ENCODE measurements at regions not wholly inside any gene's neighbourhood (a gene's known extent, or its start where the extent isn't known, plus 50 kb on each side); places are given as distances from the start of the nearest gene placed in this dataset.

DNA sequence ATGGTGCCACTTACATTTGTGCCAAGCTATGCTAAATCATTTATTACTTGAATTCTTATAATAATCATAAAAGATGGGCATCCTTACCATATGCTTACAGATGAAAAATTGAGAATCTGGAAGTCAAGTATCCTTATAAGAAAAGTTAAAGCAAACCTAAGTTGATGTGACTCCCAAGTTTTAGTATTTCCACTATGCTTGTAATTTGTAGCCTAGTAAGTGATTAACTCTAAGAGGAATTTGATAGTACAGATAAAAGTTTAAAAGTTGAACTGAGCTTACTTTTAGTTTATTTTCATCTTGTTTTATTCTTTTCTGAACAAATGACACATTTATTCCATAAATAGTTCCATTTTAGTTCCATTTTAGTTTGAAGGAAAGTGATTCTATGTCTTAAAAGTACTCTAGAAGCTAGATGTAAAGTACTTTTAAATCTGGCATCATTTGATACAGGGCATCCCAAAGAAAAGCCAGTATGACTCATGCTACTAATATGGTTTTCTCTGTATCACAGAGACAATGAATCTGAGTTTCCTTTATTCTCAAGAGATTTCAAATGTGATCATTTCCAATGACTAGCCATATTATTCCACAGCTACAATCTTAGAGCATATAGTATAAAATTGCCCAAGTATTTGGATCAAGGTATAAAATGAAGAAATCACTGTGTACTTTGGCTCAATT, 596.0 kb downstream of the SLC16A7 start:
- Histone ChIP-seq H3K36me3 (ENCODE audit: control insufficient read depth, insufficient read depth, low read length) (no peaks in the 10 kb centered on the region), H3K9me3 (ENCODE audit: control insufficient read depth, low read length) (no peaks in the 10 kb centered on the region), H3K4me1 (no peaks in the 10 kb centered on the region), H3K4me3 (ENCODE audit: low read depth, low read length) (no peak overlapping the region), H3K79me2 (no peaks in the 10 kb centered on the region), H3K27ac (no peak overlapping the region), H3K4me2 (ENCODE audit: low read length) (no peak overlapping the region), H2AFZ (no peak overlapping the region), H3K9ac (no peak overlapping the region), H3K27me3 (ENCODE audit: control insufficient read depth, insufficient read depth, low read length) (no peaks in the 10 kb centered on the region)
- TF ChIP-seq, protein P1, sequence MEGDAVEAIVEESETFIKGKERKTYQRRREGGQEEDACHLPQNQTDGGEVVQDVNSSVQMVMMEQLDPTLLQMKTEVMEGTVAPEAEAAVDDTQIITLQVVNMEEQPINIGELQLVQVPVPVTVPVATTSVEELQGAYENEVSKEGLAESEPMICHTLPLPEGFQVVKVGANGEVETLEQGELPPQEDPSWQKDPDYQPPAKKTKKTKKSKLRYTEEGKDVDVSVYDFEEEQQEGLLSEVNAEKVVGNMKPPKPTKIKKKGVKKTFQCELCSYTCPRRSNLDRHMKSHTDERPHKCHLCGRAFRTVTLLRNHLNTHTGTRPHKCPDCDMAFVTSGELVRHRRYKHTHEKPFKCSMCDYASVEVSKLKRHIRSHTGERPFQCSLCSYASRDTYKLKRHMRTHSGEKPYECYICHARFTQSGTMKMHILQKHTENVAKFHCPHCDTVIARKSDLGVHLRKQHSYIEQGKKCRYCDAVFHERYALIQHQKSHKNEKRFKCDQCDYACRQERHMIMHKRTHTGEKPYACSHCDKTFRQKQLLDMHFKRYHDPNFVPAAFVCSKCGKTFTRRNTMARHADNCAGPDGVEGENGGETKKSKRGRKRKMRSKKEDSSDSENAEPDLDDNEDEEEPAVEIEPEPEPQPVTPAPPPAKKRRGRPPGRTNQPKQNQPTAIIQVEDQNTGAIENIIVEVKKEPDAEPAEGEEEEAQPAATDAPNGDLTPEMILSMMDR (IDR thresholded peaks at IDR 0.05), result no peak

DNA sequence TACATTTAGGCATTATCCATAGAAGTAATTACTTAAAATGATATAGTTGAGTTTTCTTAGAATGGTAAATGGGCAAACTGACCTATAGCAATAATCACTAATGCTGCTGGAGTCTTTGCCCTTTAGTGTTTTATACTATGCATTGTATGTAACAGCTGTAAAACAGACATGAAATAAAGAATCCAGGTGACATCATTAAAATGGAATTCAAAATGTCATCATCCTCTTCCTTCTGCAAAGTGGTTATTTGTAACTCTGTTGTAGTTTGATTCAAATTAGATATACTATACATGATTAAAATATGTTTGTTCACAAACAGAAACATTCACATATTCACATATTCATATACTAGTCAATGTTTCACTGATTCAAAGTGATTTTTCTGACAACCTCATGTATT, 598.8 kb downstream of the SLC16A7 start:
- H3K4me3 ChIP-seq (ENCODE audit: low read depth, low read length), result no peak overlapping the region
- no peaks in the 10 kb centered on the region for H3K36me3 ChIP-seq (ENCODE audit: control insufficient read depth, insufficient read depth, low read length)
- H3K4me2 ChIP-seq (ENCODE audit: low read length), result no peak overlapping the region
- TF ChIP-seq, protein P1 (IDR thresholded peaks at IDR 0.05), result no peak
- no peak overlapping the region for H3K27ac ChIP-seq
- no peaks in the 10 kb centered on the region for H3K79me2 ChIP-seq
- H3K27me3 ChIP-seq (ENCODE audit: control insufficient read depth, insufficient read depth, low read length), result no peaks in the 10 kb centered on the region
- H3K9me3 ChIP-seq (ENCODE audit: control insufficient read depth, low read length), result no peaks in the 10 kb centered on the region
- H2AFZ ChIP-seq, result no peak overlapping the region
- no peak overlapping the region for H3K9ac ChIP-seq
- no peaks in the 10 kb centered on the region for H3K4me1 ChIP-seq

DNA sequence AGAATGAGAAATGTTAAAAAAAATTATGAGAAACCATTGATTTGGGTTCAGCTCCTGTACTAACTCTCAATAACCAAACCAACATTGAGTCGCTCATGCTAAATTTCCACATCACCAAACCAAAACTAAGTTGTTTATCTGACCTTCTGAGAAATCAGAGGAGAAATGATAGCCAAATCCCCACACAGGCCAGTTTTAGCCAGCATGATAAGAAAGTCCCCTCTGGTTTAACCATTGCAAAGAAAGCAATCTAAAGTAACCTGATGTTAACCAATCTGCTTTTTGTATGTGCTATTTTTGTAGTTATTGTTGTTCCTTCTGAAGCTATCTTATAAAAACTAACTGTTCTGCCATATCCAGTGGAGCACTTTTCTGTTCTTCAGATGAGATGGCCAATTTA, 599.7 kb downstream of the SLC16A7 start:
- H3K9me3 ChIP-seq (ENCODE audit: control insufficient read depth, low read length), result no peaks in the 10 kb centered on the region
- H3K36me3 ChIP-seq (ENCODE audit: control insufficient read depth, insufficient read depth, low read length), result no peaks in the 10 kb centered on the region
- no peaks in the 10 kb centered on the region for H3K4me1 ChIP-seq
- TF ChIP-seq, protein P1 (IDR thresholded peaks at IDR 0.05), result no peak
- H3K9ac ChIP-seq, result no peak overlapping the region
- H2AFZ ChIP-seq, result no peak overlapping the region
- H3K27me3 ChIP-seq (ENCODE audit: control insufficient read depth, insufficient read depth, low read length), result no peaks in the 10 kb centered on the region
- no peak overlapping the region for H3K4me3 ChIP-seq (ENCODE audit: low read depth, low read length)
- H3K4me2 ChIP-seq (ENCODE audit: low read length), result no peak overlapping the region
- H3K27ac ChIP-seq, result no peak overlapping the region
- no peaks in the 10 kb centered on the region for H3K79me2 ChIP-seq

- no peaks in the 10 kb centered on the region for H3K9me3 ChIP-seq (ENCODE audit: control insufficient read depth, low read length)
- no peaks in the 10 kb centered on the region for H3K36me3 ChIP-seq (ENCODE audit: control insufficient read depth, insufficient read depth, low read length)
- no peak overlapping the region for H3K4me3 ChIP-seq (ENCODE audit: low read depth, low read length)
- no peaks in the 10 kb centered on the region for H3K4me1 ChIP-seq
- TF ChIP-seq, protein P1 (IDR thresholded peaks at IDR 0.05), result no peak
- H3K27ac ChIP-seq, result no peak overlapping the region
- H2AFZ ChIP-seq, result no peak overlapping the region
- H3K27me3 ChIP-seq (ENCODE audit: control insufficient read depth, insufficient read depth, low read length), result no peaks in the 10 kb centered on the region
- no peaks in the 10 kb centered on the region for H3K79me2 ChIP-seq
- H3K4me2 ChIP-seq (ENCODE audit: low read length), result no peak overlapping the region
- H3K9ac ChIP-seq, result no peak overlapping the region
Measured at GRCh38 chr12:60196366-60196765, 600.5 kb downstream of the SLC16A7 start.

GRCh38 chr12:60197589-60197988, 601.8 kb downstream of the SLC16A7 start:
- TF ChIP-seq, protein P1 (IDR thresholded peaks at IDR 0.05), result no peak
- H3K9ac ChIP-seq, result no peak overlapping the region
- H3K79me2 ChIP-seq, result no peaks in the 10 kb centered on the region
- H3K9me3 ChIP-seq (ENCODE audit: control insufficient read depth, low read length), result no peaks in the 10 kb centered on the region
- H3K27ac ChIP-seq, result no peak overlapping the region
- no peak overlapping the region for H2AFZ ChIP-seq
- H3K4me3 ChIP-seq (ENCODE audit: low read depth, low read length), result no peak overlapping the region
- H3K36me3 ChIP-seq (ENCODE audit: control insufficient read depth, insufficient read depth, low read length), result no peaks in the 10 kb centered on the region
- H3K4me1 ChIP-seq, result no peaks in the 10 kb centered on the region
- no peaks in the 10 kb centered on the region for H3K27me3 ChIP-seq (ENCODE audit: control insufficient read depth, insufficient read depth, low read length)
- H3K4me2 ChIP-seq (ENCODE audit: low read length), result no peak overlapping the region
